A673 (cell line): ENCODE measurements at regions not wholly inside any gene's neighbourhood (a gene's known extent, or its start where the extent isn't known, plus 50 kb on each side); places are given as distances from the start of the nearest gene placed in this dataset.

Experiments
- EZH2 ChIP-seq: fragments of 200-600 bp; sonication (generic); IDR thresholded peaks from 2 replicates; pipeline ENCODE4 v1.6.1; 2017; ENCODE audit warnings: borderline replicate concordance, low read depth, mild to moderate bottlenecking, mixed read lengths, antibody characterized with exemption, low read length; ENCODE audit not compliant: poor library complexity, severe bottlenecking
- TF ChIP-seq, protein P1 (sequence below): fragments of 300-800, 200-600 bp; sonication (generic); conservative IDR thresholded peaks from 2 replicates; pipeline ENCODE4 v1.5.1; 2017; ENCODE audit warnings: low read depth, mild to moderate bottlenecking, antibody characterized with exemption, low read length, moderate library complexity, mixed read lengths

GRCh38 chr10:118498623-118499022 is 96.8 kb downstream of the PRLHR start:
- TF ChIP-seq, protein P1, sequence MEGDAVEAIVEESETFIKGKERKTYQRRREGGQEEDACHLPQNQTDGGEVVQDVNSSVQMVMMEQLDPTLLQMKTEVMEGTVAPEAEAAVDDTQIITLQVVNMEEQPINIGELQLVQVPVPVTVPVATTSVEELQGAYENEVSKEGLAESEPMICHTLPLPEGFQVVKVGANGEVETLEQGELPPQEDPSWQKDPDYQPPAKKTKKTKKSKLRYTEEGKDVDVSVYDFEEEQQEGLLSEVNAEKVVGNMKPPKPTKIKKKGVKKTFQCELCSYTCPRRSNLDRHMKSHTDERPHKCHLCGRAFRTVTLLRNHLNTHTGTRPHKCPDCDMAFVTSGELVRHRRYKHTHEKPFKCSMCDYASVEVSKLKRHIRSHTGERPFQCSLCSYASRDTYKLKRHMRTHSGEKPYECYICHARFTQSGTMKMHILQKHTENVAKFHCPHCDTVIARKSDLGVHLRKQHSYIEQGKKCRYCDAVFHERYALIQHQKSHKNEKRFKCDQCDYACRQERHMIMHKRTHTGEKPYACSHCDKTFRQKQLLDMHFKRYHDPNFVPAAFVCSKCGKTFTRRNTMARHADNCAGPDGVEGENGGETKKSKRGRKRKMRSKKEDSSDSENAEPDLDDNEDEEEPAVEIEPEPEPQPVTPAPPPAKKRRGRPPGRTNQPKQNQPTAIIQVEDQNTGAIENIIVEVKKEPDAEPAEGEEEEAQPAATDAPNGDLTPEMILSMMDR = no peak
- TF ChIP-seq EZH2 = no peak
